DMS 273 treated with DMSO at 0.1 percent for 48 hours (cell line): ENCODE measurements at regions not wholly inside any gene's neighbourhood (a gene's known extent, or its start where the extent isn't known, plus 50 kb on each side); places are given as distances from the start of the nearest gene placed in this dataset.
A peak's percentile ranks its signal among the peaks of the same experiment; 100 is the strongest.
"Not testable (repeated sequence)": the region's sequence is repeated elsewhere in the genome, so short reads cannot be mapped to it uniquely, and the experiment has no call there.

Experiments
- DNase-seq: peaks from one replicate; lab custom pipeline; 2025; lab: John Stamatoyannopoulos, UW

DNA sequence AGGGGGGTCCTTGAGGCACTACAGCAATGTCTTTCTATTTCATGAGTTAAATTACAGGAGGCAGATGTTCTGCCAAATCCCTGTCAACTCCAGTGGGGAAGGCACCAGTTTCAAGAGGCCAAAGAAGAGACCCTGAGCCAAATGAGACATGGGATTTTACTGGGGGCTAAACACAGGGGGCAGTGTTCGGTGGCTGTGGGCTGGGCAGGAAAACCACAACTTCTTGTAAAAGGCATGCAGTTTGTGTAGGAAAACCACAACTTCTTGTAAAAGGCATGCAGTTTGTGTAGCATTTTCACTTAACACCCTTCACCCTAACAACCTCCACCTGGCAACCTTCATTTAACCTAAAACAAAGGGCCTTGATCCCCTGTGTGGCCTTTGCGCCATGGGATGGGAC is 61.0 kb downstream of the POLR2M start:
- DNase-seq = no peak

DNA sequence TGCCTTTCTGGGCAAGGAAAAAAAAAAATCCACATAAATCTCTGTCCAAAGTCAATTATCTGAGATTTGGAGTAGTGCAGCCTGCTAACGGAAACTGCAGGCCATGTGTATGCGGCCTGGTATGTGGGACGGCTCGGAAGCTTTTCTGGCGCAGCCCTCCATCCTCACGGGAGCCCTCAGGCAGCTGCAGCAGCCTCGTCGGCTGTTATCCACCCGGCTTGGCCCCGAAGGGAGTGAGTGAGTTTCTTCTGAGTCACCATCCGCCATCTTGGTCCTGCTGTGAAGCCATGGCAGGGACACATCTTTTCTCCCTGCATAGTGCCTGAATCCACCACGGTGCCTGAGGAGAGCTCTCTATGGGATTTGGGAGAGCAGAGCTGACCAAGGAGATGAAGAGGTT is 62.8 kb downstream of the POLR2M start:
- no peak for DNase-seq

DNA sequence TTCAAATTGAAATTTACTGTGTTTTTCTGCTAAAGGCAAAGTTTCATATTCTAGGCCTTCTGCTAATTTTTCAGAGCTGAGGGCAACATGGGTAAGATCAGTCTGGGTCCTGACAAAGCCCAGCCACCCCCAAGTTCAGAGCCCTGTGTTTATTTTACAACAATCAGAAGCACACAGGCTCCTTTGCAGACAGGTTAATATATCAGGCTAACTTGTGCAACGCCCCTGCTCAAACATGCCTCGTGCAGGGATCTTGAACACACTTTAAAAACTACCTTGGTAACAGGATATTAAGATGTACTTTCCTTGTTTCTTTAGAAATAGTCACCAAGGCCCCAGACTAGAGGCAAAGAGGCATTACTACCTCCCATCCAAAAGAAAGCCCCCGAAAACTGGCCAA is 64.0 kb downstream of the POLR2M start:
- DNase-seq = no peak

DNA sequence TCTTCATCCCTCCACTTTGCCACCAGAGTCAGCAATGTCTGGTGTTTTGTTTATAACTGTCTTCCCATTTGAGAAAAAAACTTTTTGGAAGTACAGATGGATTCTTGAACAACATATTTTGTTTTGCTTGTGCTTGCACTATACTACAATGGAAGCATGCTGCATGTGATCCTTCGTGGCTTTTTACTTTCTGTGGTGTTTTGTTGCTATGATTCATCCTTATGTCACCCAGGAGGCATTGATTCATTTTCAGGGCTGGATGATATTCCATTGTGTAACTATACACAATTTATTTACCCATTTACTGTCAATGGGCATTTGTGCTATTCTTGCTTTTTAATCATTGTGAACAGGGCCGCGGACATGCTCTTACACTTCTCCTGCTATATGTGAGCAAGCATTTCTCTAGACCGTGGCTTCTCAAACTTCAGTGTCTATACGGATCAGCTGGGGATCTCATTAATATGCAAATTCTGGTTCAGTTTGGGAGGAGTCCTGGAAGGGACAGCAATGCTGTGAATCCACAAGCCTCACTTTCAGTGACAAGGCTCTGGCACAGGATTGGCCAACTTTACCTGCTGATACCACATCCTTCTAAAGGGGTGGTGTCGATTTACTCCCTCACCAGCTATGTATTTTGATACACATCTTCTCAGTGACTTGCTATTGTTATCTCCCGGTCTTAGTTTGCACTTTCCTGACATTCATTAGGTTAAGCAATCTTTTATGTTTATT is 65.9 kb downstream of the POLR2M start:
- no peak for DNase-seq

DNA sequence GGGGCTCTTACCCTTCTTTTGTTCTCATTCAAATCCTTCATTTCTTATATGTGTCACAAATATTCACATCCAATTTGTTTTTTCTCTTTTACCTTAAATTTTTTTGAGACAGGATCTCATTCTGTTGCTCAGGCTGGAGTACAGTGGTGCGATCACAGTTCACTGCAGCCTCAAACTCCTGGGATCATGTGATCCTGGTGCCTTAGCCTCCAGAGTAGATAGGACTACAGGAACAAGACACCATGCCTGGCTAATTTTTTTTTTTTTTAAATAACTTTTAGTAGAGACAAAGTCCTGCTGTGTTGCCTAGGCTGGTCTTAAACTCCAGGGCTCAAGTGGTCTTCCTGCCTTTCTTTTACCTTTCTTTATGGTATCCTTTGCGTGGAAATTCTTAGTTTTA is 66.5 kb downstream of the POLR2M start:
- DNase-seq = no peak

DNA sequence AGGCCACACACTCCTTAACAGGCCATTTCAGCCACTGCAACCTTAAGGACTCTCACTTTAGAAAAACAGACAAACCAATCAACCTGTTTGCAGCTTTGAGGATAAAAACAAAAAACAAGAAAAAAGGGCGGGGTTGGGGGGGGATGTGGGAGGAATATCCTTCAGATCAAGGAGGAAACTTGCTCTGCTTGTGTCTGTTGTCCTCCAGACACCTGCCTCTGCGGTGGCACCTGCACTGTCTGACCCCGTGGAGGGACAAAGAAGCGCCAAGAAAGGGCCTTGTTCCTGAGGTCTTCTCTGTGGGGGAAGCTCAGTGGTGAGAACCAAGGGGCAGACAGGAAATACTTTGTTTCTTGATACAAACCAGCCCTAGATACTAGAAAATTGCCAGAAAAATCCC is 70.5 kb downstream of the POLR2M start:
- no peak for DNase-seq

DNA sequence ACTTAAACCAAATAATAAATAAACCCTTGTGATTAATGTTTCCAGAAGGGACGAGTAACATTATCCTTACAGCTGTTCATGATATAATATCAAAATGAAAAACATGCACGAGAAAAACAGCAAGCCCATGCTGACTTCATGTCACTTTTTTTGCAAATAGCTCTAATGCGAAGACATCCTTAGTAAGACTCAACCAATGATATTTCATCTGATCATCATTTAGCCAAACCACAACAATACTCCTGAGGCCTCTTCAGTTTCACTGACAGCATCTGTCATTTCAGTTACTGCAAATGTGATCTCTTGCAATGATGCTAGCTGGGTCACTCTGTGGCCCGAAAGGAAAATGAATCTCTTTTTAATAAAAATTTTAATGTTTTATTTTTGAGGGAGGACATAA is 74.0 kb downstream of the POLR2M start:
- DNase-seq = no peak

DNA sequence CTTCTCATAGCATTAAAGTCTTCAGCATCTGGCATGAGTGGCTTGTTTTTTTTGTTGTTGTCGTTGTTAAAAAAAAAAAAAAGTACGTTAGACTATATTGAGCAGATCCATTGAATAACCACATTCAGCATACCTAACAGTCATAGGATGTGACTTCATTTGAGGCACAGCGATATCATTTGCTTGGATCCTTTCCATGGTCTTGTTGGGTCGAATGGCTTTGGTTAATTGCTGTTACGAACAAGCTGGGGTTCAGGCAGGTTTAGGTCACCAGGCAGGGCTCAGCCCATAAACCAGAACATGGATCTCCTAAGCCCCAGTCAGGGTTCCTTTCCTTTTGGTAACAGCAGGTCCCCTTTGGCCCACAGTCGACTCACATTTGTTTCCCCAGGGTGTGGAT is 76.2 kb downstream of the POLR2M start:
- no peak for DNase-seq

DNA sequence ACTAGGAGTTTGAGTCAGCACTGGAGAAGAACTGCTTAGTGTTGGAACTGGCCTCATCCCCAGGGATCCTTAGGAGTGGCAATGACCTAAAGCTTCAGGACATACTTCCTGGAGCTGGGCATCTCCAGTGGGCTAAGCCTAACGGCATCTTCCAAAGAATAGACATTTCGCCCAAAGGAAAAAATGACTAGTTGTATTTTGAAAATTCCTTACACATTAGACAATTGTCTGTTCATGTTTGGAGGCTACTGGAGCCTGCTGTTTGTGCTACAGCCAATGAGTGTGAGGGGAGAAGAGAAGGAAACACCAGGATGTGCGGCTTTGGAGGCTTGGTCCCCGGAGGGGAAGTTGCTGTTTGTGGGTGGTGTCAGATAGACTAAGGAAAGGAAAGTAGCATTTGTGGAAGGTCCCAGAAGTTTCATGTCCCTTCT is 77.6 kb downstream of the POLR2M start:
- no peak for DNase-seq

DNA sequence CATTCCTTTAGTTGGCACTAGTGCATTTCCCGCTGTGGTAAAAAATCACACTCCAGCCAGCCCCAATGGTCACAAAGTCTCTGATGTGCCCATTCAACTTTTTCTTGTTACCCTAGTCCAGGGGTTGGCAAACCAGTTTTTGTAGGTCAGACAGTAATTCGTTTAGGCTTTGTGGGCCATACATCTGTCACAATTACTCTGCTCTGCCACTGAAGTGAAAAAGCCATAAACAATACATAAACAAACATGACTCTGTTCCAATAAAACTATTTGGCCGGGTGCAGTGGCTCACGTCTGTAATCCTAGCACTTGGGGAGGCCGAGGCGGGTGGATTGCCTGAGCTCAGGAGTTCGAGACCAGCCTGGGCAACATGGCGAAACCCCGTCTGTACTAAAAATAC is 78.5 kb downstream of the POLR2M start:
- no peak for DNase-seq

DNA sequence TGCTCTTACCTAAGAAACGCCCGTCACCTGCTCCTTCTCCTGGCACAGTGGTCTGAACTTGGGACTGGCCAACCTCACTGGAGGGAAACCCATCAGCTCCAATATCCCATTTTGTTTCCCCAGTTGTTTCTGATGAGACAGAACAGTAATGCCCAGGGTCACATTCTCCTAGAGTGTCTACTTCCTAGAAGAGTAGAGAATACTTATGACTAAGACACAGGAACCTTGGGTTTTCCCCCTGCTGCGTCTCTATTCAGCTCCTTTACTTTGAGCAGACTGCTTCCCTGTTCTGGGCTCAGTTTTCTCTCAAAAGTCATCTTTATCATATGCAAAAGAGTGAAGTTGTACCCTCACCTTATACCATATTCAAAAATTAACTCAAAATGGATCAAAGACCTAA is 79.4 kb downstream of the POLR2M start:
- no peak for DNase-seq

DNA sequence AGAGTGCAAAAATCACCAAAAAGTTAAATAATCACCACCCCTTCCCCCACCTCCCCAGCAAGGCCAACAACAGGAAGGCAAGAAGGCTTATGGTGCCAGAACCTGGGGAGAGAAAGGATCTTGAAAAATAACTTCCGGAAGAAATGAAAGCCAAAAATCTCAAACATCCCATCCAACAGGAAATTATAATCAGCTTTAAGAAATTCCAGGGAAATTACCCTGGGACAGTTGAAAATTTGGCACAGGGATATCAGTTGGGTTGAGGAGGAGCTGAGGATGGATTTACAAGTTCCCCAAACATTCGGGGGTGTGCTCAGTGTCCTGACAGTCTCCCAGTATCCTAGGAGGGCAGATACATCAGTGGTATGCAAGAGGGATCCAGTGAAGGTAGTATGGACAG is 82.7 kb downstream of the POLR2M start:
- DNase-seq = no peak

DNA sequence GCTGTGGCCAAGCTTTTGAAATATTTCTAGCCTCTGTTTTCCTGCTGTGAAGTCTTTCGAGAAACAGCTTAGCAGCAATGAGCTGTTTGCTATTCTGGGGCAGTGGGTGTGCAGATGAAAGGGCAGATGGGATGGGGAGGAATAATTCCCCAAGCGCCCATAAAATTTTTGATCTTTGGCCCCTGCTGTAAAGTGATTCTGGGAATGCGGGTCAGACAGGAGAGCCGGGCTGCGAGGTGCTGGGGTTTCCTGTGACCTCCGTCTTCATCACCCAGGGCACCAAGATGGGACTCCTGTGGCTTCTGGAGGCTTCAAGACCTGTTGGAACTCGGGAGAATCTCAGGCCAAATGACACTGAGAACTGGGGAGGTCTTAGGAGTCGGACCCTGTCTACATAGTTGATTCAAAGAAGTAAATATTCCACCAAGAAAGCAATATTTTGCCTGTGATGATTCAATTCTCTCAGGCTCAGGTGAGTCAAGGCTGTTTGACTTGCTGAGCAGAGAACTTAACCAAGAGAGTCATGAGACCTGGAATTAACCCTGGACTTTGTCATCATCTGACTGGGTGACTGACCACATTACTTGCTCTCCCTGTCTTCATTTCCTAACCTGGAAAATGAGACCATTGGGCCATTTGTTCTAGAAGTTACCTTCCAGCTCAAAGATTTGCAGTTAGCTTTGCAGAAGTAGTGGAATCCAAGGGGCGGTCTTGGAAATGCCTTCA is 86.4 kb downstream of the POLR2M start:
- peak; percentile 14 for DNase-seq

DNA sequence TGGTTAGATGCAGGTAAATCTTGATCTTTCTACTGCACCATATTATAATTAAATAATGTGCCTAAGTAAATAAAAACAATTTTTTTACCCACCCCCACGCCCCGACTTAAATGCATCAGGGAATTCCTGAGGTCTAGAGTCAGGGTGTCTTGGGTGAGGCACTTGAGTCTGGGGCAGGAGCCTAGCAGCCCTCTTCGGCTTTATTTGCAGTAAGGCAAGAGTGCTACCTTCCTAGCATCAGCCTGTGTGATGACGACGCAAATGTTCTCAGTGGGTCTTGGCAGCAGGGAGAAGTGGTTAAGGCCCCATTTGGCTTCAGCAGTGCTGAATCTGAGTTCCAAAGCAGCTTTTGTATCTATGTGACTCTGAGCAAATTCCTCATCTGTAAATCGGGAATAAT is 88.7 kb downstream of the POLR2M start:
- DNase-seq = no peak

DNA sequence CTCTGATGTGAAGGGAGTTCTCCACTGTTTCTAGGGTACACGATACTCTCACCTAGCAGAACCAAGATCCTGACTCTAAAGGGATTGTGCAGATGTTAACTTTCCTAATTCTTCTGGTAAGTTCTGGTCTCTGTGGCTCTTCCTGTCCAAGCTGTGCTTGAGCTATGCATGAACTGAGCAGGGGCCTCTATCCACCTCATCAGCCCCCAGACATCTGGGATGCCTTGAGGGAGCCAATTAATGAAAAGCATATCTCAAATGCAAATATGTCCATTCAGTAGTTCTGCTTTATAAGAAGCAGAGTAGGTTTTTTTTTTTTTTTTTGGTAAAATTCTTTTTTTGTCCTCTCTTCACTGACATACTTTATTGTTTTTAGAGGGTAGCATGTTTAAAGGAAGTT is 89.6 kb downstream of the POLR2M start:
- no peak for DNase-seq

DNA sequence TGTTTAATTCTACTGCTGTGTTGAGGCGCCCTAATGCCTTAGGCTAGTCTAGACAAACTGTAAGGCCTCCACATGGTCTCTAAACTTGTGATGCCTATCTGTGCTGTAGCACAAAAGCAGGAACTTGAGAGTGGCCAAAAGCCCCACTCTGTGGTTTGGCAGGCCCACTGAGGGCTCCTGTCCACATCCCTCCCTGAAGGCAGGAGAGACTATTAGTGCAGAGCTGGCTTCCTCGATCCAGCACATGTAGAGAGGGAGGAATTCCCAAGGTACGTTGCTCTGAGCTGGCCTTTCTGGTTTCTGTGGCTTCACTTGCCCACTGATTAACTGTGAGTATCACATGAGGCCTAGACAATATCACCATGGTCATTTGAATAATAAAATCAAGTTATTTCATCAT is 90.6 kb downstream of the POLR2M start:
- no peak for DNase-seq

DNA sequence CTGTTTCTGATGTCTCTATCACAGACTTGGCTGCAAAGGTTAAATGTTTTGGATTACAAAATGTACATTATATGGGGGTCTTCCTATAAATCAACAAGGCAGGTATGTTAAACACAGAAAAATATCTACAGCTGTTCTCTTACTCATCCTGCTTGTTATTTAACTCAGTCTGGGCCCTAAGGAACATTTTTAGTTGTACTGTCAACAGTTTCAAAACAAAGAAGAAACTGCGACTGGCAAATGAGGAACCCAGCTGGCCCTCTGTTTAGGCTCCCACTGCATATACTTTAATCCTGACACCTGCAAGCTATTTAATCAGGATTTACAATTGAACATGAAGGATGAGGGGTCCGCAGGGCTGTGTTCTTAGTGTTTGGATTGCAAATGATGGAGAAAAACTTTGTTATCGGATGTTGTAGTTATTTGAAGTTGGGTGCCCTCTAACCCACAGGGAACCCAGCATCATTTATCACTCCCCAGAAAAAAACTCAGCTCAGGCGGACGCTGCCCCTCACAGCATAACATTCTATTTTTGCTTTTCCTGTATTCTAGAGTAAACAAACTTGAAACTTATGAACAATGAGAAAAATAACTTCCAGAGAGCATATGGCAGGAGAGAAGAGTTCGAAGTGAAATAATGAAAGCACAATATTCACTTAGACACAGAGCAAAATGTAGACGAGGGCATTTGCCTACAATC is 91.2 kb downstream of the POLR2M start:
- DNase-seq = no peak

DNA sequence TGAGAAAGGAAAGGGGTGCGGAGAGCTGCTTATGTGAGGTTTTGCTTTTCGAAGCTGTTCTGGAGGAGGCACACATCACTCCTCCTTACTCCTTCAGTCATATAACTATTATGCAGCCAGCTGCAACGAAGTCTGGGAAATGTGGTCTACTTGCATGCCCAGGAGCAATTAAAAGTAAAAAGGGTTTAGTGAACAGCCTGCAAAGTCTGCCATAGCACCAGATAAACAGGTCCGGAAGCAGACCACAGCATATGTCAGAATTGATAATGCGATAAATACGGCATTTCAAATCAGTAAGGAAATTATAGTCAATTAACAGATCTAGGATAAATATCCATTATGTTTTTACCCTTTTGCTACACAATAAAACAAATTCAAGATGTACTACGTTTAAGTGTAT is 99.5 kb downstream of the POLR2M start:
- DNase-seq = no peak

DNA sequence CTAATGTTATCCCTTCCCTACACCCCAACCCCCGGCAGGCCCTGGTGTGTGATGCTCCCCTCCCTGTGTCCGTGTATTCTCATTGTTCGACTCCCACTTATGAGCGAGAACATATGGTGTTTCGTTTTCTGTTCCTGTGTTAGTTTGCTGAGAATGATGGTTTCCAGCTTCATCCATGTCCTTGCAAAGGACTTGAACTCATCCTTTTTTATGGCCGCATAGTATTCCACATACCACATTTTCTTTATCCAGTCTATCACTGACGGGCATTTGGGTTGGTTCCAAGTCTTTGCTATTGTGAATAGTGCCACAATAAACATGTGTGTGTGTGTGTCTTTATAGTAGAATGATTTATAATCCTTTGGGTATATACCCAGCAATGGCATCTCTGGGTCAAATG is 102.8 kb downstream of the POLR2M start:
- DNase-seq = not testable (repeated sequence)

DNA sequence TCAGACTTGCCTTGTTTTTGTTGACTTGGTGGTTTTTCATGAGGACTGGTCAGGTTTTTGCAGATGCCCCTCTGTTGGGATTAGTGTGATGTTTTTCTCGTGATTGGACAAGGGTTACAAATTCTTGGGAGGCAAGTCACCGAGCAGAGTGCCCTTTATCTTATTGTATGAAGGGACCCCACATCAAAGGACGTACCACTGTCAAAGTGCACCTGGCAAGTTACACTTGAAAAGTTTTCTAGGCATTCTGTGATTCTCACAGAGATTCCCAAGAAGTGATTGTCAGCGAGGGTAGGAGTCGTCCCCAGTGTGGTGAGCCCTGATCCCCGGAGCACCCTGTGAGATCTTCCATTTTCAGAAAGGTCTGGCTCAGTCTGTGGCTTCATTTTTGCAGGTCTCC is 110.1 kb downstream of the POLR2M start:
- DNase-seq = no peak

DNA sequence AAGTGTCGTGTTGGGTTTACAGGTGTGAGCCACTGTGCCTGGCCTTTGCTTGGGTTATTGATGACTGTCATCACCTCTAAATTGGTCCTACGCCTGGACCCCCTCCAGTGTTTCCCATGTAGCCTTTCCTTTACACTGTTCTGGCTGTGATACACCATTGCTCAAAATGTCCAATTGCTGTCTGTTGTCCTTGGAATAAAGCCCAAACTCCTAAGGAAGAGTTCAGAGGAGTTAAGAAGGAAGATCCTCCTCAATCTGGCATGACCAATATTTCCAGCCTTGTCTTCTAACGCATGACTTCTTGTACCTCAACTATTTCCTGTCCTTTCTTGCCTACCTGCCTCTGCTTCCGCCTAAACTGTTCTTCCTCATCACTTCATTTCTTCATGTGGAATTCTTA is 113.1 kb downstream of the POLR2M start:
- DNase-seq = no peak

DNA sequence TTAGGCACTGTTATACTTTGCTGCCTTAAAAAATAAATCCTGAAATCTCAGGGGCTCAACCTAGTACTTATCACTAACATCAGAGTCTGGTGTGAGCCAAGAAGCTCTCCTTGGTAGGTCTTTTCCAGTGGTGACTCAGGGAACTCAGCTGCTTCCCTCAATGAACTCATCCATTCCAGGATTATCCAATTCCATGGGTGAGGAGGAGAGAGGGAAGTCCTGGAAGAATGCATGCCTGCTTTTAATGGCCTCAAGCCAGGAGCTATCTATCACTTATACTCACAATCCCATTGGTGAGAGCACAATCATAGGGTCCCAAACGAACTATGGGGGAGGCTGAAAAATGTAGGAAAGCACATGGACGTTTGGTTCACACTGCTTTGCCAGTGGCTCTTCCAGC is 113.6 kb downstream of the POLR2M start:
- no peak for DNase-seq

DNA sequence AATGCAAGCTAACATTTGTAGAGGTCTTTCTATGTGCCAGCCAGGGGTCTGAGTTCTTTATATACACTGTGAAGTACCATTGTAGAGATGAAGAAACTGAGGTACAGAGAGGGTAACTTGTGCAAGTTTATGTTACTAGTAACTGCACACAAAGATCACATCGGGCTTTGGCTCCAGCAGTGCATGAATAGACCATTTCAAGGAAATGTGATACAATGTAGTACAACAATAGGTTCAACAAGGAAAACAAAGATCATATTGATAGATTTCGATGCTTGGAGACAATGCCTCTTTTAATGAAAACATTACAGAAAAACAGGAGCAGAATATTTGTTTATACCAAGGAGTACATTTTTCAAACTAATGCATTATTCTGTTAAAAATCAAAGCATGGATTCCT is 115.3 kb downstream of the POLR2M start:
- DNase-seq = no peak
